ENCODE measurements at regions not wholly inside any gene's neighbourhood (a gene's known extent, or its start where the extent isn't known, plus 50 kb on each side); places are given as distances from the start of the nearest gene placed in this dataset.

GRCh38 chr9:28105001-28105400 lies 531.7 kb upstream of the C9orf72 start (continued):
- TF ChIP-seq GTF2F1 (IDR thresholded peaks at IDR 0.05; ENCODE audit: borderline replicate concordance, low read depth, low read length) = no peak
- no peak for TF ChIP-seq POU5F1 (IDR thresholded peaks at IDR 0.05; ENCODE audit: low read depth, low read length)
- no peak for TF ChIP-seq CHD2 (IDR thresholded peaks at IDR 0.05; ENCODE audit: low read length)
- no peak for TF ChIP-seq RAD21 (IDR thresholded peaks at IDR 0.05 in 1 of 2, conservative IDR thresholded peaks at IDR 0.05 in 1 of 2; ENCODE audit: low read depth in 2 of 2, low read length in 2 of 2)
- TF ChIP-seq SIX5 (IDR thresholded peaks at IDR 0.05; ENCODE audit: low read depth, low read length) = no peak
